Mammary epithelial cell (primary cell): ENCODE measurements at regions not wholly inside any gene's neighbourhood (a gene's known extent, or its start where the extent isn't known, plus 50 kb on each side); places are given as distances from the start of the nearest gene placed in this dataset.

Experiments
- EZH2 ChIP-seq: IDR thresholded peaks from 2 replicates; pipeline ENCODE4 v1.6.1; 2012; ENCODE audit warnings: low read length, inconsistent platforms, borderline replicate concordance
- TF ChIP-seq, protein P1 (sequence below), 2 donors: IDR thresholded peaks in 1 of 2; conservative IDR thresholded peaks in 1 of 2; 2 replicates each; pipeline ENCODE4 v1.5.1; 2011 to 2012; ENCODE audit warnings: inconsistent platforms in 2 of 2, low read length in 2 of 2, mild to moderate bottlenecking in 2 of 2, control low read depth in 1 of 2, low read depth in 1 of 2; ENCODE audit not compliant: insufficient read depth in 1 of 2; ENCODE audit errors: extremely low read depth in 1 of 2

- TF ChIP-seq, protein P1, sequence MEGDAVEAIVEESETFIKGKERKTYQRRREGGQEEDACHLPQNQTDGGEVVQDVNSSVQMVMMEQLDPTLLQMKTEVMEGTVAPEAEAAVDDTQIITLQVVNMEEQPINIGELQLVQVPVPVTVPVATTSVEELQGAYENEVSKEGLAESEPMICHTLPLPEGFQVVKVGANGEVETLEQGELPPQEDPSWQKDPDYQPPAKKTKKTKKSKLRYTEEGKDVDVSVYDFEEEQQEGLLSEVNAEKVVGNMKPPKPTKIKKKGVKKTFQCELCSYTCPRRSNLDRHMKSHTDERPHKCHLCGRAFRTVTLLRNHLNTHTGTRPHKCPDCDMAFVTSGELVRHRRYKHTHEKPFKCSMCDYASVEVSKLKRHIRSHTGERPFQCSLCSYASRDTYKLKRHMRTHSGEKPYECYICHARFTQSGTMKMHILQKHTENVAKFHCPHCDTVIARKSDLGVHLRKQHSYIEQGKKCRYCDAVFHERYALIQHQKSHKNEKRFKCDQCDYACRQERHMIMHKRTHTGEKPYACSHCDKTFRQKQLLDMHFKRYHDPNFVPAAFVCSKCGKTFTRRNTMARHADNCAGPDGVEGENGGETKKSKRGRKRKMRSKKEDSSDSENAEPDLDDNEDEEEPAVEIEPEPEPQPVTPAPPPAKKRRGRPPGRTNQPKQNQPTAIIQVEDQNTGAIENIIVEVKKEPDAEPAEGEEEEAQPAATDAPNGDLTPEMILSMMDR (conservative IDR thresholded peaks at IDR 0.05 in 1 of 2, IDR thresholded peaks at IDR 0.05 in 1 of 2; ENCODE audit: extremely low read depth in 1 of 2, insufficient read depth in 1 of 2, low read depth in 1 of 2, low read length in 2 of 2): no peak
- TF ChIP-seq EZH2: no peak
Observed at GRCh38 chr2:8198766-8199382, 483.0 kb upstream of the ID2 start.
